ENCODE measurements at regions not wholly inside any gene's neighbourhood (a gene's known extent, or its start where the extent isn't known, plus 50 kb on each side); places are given as distances from the start of the nearest gene placed in this dataset.

DNA sequence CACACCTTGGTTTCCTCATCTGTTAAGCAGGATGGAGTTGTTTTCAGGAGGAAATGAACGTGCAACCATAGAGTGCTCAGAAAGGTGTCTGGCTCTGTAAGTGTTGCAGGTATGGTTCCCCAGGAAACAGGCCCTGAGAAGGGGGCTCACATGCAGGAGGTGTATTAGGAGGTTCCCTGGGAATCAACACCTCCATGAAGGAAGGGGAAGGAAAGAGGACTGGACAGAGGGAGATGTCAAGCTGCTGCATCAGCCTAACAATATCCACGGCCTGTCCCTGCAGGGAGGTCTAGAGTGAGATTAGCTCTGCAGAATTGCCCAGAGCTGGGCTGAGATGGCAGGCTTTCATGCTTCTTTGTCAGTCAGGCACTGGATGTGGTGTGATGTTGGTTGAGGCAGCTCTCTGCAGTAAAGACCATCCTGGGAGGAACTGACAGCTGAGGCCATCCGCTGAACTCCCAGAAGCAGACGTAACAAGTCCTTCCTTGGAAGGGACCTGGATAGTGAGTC, 373.3 kb downstream of the ZNF536 start (continued):
- TF ChIP-seq, protein P1, sequence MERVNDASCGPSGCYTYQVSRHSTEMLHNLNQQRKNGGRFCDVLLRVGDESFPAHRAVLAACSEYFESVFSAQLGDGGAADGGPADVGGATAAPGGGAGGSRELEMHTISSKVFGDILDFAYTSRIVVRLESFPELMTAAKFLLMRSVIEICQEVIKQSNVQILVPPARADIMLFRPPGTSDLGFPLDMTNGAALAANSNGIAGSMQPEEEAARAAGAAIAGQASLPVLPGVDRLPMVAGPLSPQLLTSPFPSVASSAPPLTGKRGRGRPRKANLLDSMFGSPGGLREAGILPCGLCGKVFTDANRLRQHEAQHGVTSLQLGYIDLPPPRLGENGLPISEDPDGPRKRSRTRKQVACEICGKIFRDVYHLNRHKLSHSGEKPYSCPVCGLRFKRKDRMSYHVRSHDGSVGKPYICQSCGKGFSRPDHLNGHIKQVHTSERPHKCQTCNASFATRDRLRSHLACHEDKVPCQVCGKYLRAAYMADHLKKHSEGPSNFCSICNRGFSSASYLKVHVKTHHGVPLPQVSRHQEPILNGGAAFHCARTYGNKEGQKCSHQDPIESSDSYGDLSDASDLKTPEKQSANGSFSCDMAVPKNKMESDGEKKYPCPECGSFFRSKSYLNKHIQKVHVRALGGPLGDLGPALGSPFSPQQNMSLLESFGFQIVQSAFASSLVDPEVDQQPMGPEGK (CRISPR knock-in tag; IDR thresholded peaks at IDR 0.05; ENCODE audit: borderline replicate concordance): no peak

DNA sequence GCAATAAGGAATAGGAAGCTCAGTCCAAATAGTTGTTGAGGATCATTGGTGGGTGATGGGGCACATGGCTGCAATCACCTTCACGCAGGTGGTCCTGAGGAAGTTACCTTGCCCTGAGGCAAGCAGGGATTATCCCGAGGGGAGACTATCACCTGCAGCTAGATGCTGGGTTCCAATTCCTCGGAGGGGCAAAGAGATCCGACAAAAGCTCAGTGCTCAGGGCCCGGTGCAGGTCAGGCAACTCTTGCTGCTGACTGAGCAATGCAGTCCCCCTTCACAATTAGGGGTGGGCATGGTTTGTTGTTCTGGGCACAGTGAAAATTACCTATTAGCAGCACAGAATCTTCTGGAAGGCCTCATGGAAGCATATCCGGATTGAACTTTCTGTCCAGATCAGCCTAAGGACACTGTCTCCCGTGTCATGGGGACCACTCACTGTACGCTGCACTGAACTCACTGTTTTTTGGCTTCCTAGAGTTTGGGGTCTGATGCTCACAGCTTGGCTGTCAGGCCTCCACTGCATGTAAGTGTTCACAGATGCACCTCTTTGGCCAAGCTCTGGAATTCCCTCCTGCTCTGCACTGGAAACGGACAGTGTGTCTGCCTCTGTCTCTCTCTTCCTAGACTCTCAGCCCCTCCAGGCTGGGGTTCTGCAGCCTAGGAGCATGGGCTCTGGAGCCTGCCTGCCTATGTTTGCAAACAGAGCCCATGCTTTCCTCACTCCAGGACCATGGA, 372.7 kb downstream of the ZNF536 start:
- ATAC-seq: no peak
- no peak for TF ChIP-seq TOX (CRISPR knock-in tag; IDR thresholded peaks at IDR 0.05; ENCODE audit: borderline replicate concordance)
- TF ChIP-seq POU6F1 (CRISPR knock-in tag; IDR thresholded peaks at IDR 0.05; ENCODE audit: borderline replicate concordance, low read depth): no peak
- TF ChIP-seq ZC3H10 (CRISPR knock-in tag; IDR thresholded peaks at IDR 0.05): no peak
- TF ChIP-seq, protein P2, sequence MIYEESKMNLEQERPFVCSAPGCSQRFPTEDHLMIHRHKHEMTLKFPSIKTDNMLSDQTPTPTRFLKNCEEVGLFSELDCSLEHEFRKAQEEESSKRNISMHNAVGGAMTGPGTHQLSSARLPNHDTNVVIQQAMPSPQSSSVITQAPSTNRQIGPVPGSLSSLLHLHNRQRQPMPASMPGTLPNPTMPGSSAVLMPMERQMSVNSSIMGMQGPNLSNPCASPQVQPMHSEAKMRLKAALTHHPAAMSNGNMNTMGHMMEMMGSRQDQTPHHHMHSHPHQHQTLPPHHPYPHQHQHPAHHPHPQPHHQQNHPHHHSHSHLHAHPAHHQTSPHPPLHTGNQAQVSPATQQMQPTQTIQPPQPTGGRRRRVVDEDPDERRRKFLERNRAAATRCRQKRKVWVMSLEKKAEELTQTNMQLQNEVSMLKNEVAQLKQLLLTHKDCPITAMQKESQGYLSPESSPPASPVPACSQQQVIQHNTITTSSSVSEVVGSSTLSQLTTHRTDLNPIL (CRISPR knock-in tag; IDR thresholded peaks at IDR 0.05; ENCODE audit: low read depth): no peak
- no peak for TF ChIP-seq OSR1 (CRISPR knock-in tag; IDR thresholded peaks at IDR 0.05)
- TF ChIP-seq GLIS3 (CRISPR knock-in tag; IDR thresholded peaks at IDR 0.05): no peak
- TF ChIP-seq CSDC2 (CRISPR knock-in tag; IDR thresholded peaks at IDR 0.05): no peak

DNA sequence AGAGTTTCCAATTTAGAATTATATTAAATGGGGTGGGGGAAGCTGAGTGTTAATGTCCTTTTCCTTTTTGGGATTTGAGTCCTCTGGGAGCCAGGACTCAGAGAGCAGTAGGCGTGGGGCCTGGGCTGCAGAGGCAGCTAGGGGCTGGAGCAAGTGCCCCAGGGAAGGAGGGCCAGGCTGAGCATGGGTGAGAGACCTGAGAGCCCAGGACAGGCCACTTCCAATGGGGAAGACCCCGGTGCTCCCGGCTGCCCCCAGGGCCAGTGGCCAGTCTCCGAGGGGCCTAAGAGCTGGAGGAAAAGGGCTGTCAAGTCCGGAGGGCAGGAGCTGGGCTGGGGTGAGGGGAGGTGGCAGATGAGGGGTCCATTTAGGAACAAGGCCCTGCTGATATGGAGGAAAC, 371.5 kb downstream of the ZNF536 start:
- no peak for ATAC-seq
- TF ChIP-seq ZNF70 (CRISPR knock-in tag; IDR thresholded peaks at IDR 0.05): no peak
- TF ChIP-seq ZNF565 (CRISPR knock-in tag; conservative IDR thresholded peaks at IDR 0.05; ENCODE audit: low read depth): no peak
- no peak for TF ChIP-seq BACH2 (CRISPR knock-in tag; IDR thresholded peaks at IDR 0.05; ENCODE audit: borderline replicate concordance)
- no peak for TF ChIP-seq TCF4 (CRISPR knock-in tag; IDR thresholded peaks at IDR 0.05; ENCODE audit: borderline replicate concordance)
- TF ChIP-seq CSDC2 (CRISPR knock-in tag; IDR thresholded peaks at IDR 0.05): no peak
- TF ChIP-seq GLIS3 (CRISPR knock-in tag; IDR thresholded peaks at IDR 0.05): no peak
- TF ChIP-seq ARNTL (CRISPR knock-in tag; IDR thresholded peaks at IDR 0.05; ENCODE audit: borderline replicate concordance, low read depth): no peak
- TF ChIP-seq, protein P2 (CRISPR knock-in tag; IDR thresholded peaks at IDR 0.05; ENCODE audit: low read depth): no peak
- no peak for TF ChIP-seq ZNF8 (CRISPR knock-in tag; IDR thresholded peaks at IDR 0.05)
- TF ChIP-seq OSR1 (CRISPR knock-in tag; IDR thresholded peaks at IDR 0.05): no peak
- TF ChIP-seq POU6F1 (CRISPR knock-in tag; IDR thresholded peaks at IDR 0.05; ENCODE audit: borderline replicate concordance, low read depth): no peak
- TF ChIP-seq RARB (CRISPR knock-in tag; IDR thresholded peaks at IDR 0.05): no peak

GRCh38 chr19:30743011-30743410, 370.8 kb downstream of the ZNF536 start:
- ATAC-seq: no peak
- TF ChIP-seq ZNF8 (CRISPR knock-in tag; IDR thresholded peaks at IDR 0.05) (no peak), CSRNP3 (CRISPR knock-in tag; IDR thresholded peaks at IDR 0.05) (no peak), PPARA (CRISPR knock-in tag; IDR thresholded peaks at IDR 0.05; ENCODE audit: borderline replicate concordance) (no peak), ZNF70 (CRISPR knock-in tag; IDR thresholded peaks at IDR 0.05) (no peak), TOX (CRISPR knock-in tag; IDR thresholded peaks at IDR 0.05; ENCODE audit: borderline replicate concordance) (no peak), GLIS3 (CRISPR knock-in tag; IDR thresholded peaks at IDR 0.05) (no peak), OSR1 (CRISPR knock-in tag; IDR thresholded peaks at IDR 0.05) (no peak), SNAI2 (CRISPR knock-in tag; IDR thresholded peaks at IDR 0.05) (no peak), TCF4 (CRISPR knock-in tag; IDR thresholded peaks at IDR 0.05; ENCODE audit: borderline replicate concordance) (no peak)

Data from SK-N-SH treated with all-trans-retinoic acid at 6 μM for 48 hours (cell line).